A673 (cell line): ENCODE measurements at regions not wholly inside any gene's neighbourhood (a gene's known extent, or its start where the extent isn't known, plus 50 kb on each side); places are given as distances from the start of the nearest gene placed in this dataset.

Experiments used
- BruUV-seq: library from RNA; stranded (reverse); fragments of 400-500 nt; replicated peaks from 2 replicates; lab custom pipeline; 2021; lab: Mats Ljungman, UMichigan
- CTCF ChIA-PET: fragments of 300-600 bp; sonication (Branson Sonifier 250); formaldehyde crosslinking; loops from one replicate; lab custom pipeline; 2022; ENCODE audit warnings: antibody characterized with exemption; lab: Charles Lee
- POLR2A ChIA-PET: fragments of 300-600 bp; sonication (Branson Sonifier 250); formaldehyde crosslinking; loops from one replicate; lab custom pipeline; 2022; ENCODE audit warnings: antibody characterized with exemption; ENCODE audit not compliant: low non-redundant PET; lab: Charles Lee
- DNase-seq: peaks from one replicate; pipeline ENCODE4 v3.0.0-alpha.2; 2015; ENCODE audit warnings: low spot score
- H3K27ac ChIP-seq: fragments of 200-600 bp; sonication (generic); 2 replicates; pipeline ENCODE4 v1.5.1; 2016; ENCODE audit warnings: mixed run types, low read depth, mild to moderate bottlenecking, mixed read lengths, antibody characterized with exemption, low read length; ENCODE audit not compliant: poor library complexity, severe bottlenecking
- H3K27me3 ChIP-seq: fragments of 200-600 bp; sonication (generic); replicated peaks from 2 replicates; pipeline ENCODE4 v1.6.1; 2017; ENCODE audit warnings: mixed run types, low read depth, mild to moderate bottlenecking, mixed read lengths, antibody characterized with exemption, low read length; ENCODE audit not compliant: insufficient read depth, poor library complexity
- H3K36me3 ChIP-seq: fragments of 200-600 bp; sonication (generic); 2 replicates; pipeline ENCODE4 v1.6.1; 2016; ENCODE audit warnings: mixed run types, mild to moderate bottlenecking, mixed read lengths, antibody characterized with exemption, low read length; ENCODE audit not compliant: insufficient read depth, poor library complexity, severe bottlenecking
- H3K4me1 ChIP-seq: fragments of 200-600 bp; sonication (generic); 2 replicates; pipeline ENCODE4 v1.6.1; 2017; ENCODE audit warnings: mixed run types, mild to moderate bottlenecking, mixed read lengths, antibody characterized with exemption, low read length; ENCODE audit not compliant: insufficient read depth, poor library complexity, severe bottlenecking
- H3K4me3 ChIP-seq: fragments of 200-600 bp; sonication (generic); 2 replicates; pipeline ENCODE4 v1.5.1; 2016; ENCODE audit warnings: low read depth, mixed run types, mild to moderate bottlenecking, mixed read lengths, low read length; ENCODE audit not compliant: poor library complexity, severe bottlenecking
- H3K9me3 ChIP-seq: fragments of 200-600 bp; sonication (generic); 2 replicates; pipeline ENCODE4 v1.6.1; 2016; ENCODE audit warnings: mixed run types, low read depth, mild to moderate bottlenecking, mixed read lengths, antibody characterized with exemption, low read length; ENCODE audit not compliant: poor library complexity, severe bottlenecking
- EZH2 ChIP-seq: fragments of 200-600 bp; sonication (generic); IDR thresholded peaks from 2 replicates; pipeline ENCODE4 v1.6.1; 2017; ENCODE audit warnings: borderline replicate concordance, low read depth, mild to moderate bottlenecking, mixed read lengths, antibody characterized with exemption, low read length; ENCODE audit not compliant: poor library complexity, severe bottlenecking
- intact Hi-C: fragments of 100-400 bp; cut with micrococcal nuclease; formaldehyde crosslinking; loops from one replicate; pipeline ENCODE4 v1.10.0; 2022; ENCODE audit not compliant: unreplicated experiment
- TF ChIP-seq, protein P1 (sequence below): fragments of 300-800, 200-600 bp; sonication (generic); conservative IDR thresholded peaks from 2 replicates; pipeline ENCODE4 v1.5.1; 2017; ENCODE audit warnings: low read depth, mild to moderate bottlenecking, antibody characterized with exemption, low read length, moderate library complexity, mixed read lengths

- Histone ChIP-seq H3K36me3 (no peaks in the 10 kb centered on the region), H3K27me3 (no peaks in the 10 kb centered on the region), H3K9me3 (no peaks in the 10 kb centered on the region), H3K4me3 (no peak overlapping the region), H3K4me1 (no peaks in the 10 kb centered on the region), H3K27ac (no peak overlapping the region)
- TF ChIP-seq, protein P1, sequence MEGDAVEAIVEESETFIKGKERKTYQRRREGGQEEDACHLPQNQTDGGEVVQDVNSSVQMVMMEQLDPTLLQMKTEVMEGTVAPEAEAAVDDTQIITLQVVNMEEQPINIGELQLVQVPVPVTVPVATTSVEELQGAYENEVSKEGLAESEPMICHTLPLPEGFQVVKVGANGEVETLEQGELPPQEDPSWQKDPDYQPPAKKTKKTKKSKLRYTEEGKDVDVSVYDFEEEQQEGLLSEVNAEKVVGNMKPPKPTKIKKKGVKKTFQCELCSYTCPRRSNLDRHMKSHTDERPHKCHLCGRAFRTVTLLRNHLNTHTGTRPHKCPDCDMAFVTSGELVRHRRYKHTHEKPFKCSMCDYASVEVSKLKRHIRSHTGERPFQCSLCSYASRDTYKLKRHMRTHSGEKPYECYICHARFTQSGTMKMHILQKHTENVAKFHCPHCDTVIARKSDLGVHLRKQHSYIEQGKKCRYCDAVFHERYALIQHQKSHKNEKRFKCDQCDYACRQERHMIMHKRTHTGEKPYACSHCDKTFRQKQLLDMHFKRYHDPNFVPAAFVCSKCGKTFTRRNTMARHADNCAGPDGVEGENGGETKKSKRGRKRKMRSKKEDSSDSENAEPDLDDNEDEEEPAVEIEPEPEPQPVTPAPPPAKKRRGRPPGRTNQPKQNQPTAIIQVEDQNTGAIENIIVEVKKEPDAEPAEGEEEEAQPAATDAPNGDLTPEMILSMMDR = no peak
- no peak for TF ChIP-seq EZH2
- BruUV-seq = no TSS peak
- ChIA-PET POLR2A (no interaction called here), CTCF (no interaction called here)
- intact Hi-C loops = no loop called here
- DNase-seq = no peak
Measured at GRCh38 chr5:57042524-57042931, 90.6 kb upstream of the MIER3 start.

GRCh38 chr5:57054135-57054534 is 102.2 kb upstream of the MIER3 start:
- intact Hi-C loops = no loop called here
- CTCF ChIA-PET = no interaction called here
- BruUV-seq = no TSS peak

DNA sequence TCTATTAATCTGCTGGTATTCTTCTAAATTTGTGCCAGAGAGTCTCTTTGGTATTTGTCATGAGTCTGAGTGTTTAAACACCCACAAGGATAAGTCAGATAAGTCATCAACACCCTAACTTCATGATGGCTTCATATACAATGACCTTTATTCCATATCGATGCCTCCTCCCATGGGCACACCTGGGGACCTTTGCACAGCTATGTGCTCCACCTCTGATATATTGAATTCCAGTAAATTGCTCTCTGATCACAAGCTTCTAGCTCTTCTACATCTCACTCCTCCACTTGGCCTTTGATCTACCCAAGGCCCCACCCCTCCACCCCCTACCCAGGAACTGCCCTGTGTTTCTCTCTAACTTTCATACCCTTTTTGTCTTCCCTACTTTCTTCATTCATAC is 102.7 kb upstream of the MIER3 start:
- Histone ChIP-seq H3K27me3 (no peaks in the 10 kb centered on the region), H3K9me3 (no peaks in the 10 kb centered on the region), H3K36me3 (no peaks in the 10 kb centered on the region), H3K27ac (no peak overlapping the region), H3K4me3 (no peak overlapping the region), H3K4me1 (no peaks in the 10 kb centered on the region)
- ChIA-PET POLR2A (no interaction called here), CTCF (no interaction called here)
- TF ChIP-seq, protein P1 = no peak
- no peak for TF ChIP-seq EZH2
- intact Hi-C loops = no loop called here
- no TSS peak for BruUV-seq
- DNase-seq = no peak

More at GRCh38 chr5:57054135-57054534, 102.2 kb upstream of the MIER3 start:
- no peaks in the 10 kb centered on the region for H3K27me3 ChIP-seq
- POLR2A ChIA-PET = no interaction called here
- H3K9me3 ChIP-seq = no peaks in the 10 kb centered on the region
- TF ChIP-seq, protein P1 = no peak
- TF ChIP-seq EZH2 = no peak
- H3K4me1 ChIP-seq = no peaks in the 10 kb centered on the region
- H3K27ac ChIP-seq = no peak overlapping the region
- H3K36me3 ChIP-seq = no peaks in the 10 kb centered on the region
- no peak for DNase-seq
- H3K4me3 ChIP-seq = no peak overlapping the region
